Nephron progenitor cell (in vitro differentiated cells): ENCODE measurements at regions not wholly inside any gene's neighbourhood (a gene's known extent, or its start where the extent isn't known, plus 50 kb on each side); places are given as distances from the start of the nearest gene placed in this dataset.

ENCODE experiments used
- DNase-seq: peaks from one replicate; pipeline ENCODE4 v3.0.0; 2021
- H3K27ac Mint-ChIP-seq: 2 replicates; pipeline ENCODE4 v1.8.0; 2021; ENCODE audit warnings: mild to moderate bottlenecking, moderate library complexity, mixed read lengths
- H3K27me3 Mint-ChIP-seq: 2 replicates; pipeline ENCODE4 v1.8.0; 2021; ENCODE audit warnings: mild to moderate bottlenecking, low read depth, mixed read lengths; ENCODE audit not compliant: poor library complexity
- H3K36me3 Mint-ChIP-seq: 2 replicates; pipeline ENCODE4 v1.8.0; 2021; ENCODE audit warnings: low read depth, mixed read lengths
- H3K4me1 Mint-ChIP-seq: 2 replicates; pipeline ENCODE4 v1.8.0; 2021; ENCODE audit warnings: mixed read lengths
- H3K4me3 Mint-ChIP-seq: 2 replicates; pipeline ENCODE4 v1.8.0; 2021; ENCODE audit warnings: mild to moderate bottlenecking, moderate library complexity, mixed read lengths
- H3K9me3 Mint-ChIP-seq: 2 replicates; pipeline ENCODE4 v1.8.0; 2021; ENCODE audit warnings: mild to moderate bottlenecking, moderate library complexity, mixed read lengths
- CTCF ChIP-seq: fragments of 200-600 bp; sonication (generic); IDR thresholded peaks from 2 replicates; pipeline ENCODE4 v1.5.0; 2021; ENCODE audit warnings: antibody characterized with exemption

- H3K4me3 Mint-ChIP-seq = no peak overlapping the region
- no peak overlapping the region for H3K27ac Mint-ChIP-seq
- no peaks in the 10 kb centered on the region for H3K9me3 Mint-ChIP-seq
- no peak for TF ChIP-seq CTCF
- no peaks in the 10 kb centered on the region for H3K36me3 Mint-ChIP-seq
- no peak for DNase-seq
- H3K27me3 Mint-ChIP-seq = no peaks in the 10 kb centered on the region
- no peaks in the 10 kb centered on the region for H3K4me1 Mint-ChIP-seq
These were observed 164.3 kb upstream of the PABPC4L start for GRCh38 chr4:134365852-134366251.

GRCh38 chr4:134364928-134365327 is 163.3 kb upstream of the PABPC4L start:
- no peaks in the 10 kb centered on the region for H3K9me3 Mint-ChIP-seq

GRCh38 chr4:134345244-134345643 is 143.7 kb upstream of the PABPC4L start:
- no peak for DNase-seq
- Mint-ChIP-seq H3K36me3 (no peaks in the 10 kb centered on the region), H3K4me3 (no peak overlapping the region), H3K9me3 (no peaks in the 10 kb centered on the region), H3K27me3 (peaks cover 3% of the 10 kb centered on the region), H3K27ac (no peak overlapping the region), H3K4me1 (no peaks in the 10 kb centered on the region)
- TF ChIP-seq CTCF = no peak

More at GRCh38 chr4:134364928-134365327, 163.3 kb upstream of the PABPC4L start:
- DNase-seq = no peak
- H3K4me1 Mint-ChIP-seq = no peaks in the 10 kb centered on the region
- no peak overlapping the region for H3K27ac Mint-ChIP-seq
- H3K4me3 Mint-ChIP-seq = no peak overlapping the region
- TF ChIP-seq CTCF = no peak
- no peaks in the 10 kb centered on the region for H3K27me3 Mint-ChIP-seq
- no peaks in the 10 kb centered on the region for H3K36me3 Mint-ChIP-seq

- no peaks in the 10 kb centered on the region for H3K4me1 Mint-ChIP-seq
- DNase-seq = no peak
- peaks cover 3% of the 10 kb centered on the region for H3K27me3 Mint-ChIP-seq
- no peaks in the 10 kb centered on the region for H3K36me3 Mint-ChIP-seq
- no peak for TF ChIP-seq CTCF
- H3K4me3 Mint-ChIP-seq = no peak overlapping the region
- no peak overlapping the region for H3K27ac Mint-ChIP-seq
- H3K9me3 Mint-ChIP-seq = no peaks in the 10 kb centered on the region
These were observed 142.1 kb upstream of the PABPC4L start for GRCh38 chr4:134343656-134344055.

GRCh38 chr4:134343081-134343480 is 141.5 kb upstream of the PABPC4L start:
- Mint-ChIP-seq H3K9me3 (no peaks in the 10 kb centered on the region), H3K4me1 (no peaks in the 10 kb centered on the region), H3K4me3 (no peak overlapping the region), H3K27me3 (peaks cover 3% of the 10 kb centered on the region), H3K36me3 (no peaks in the 10 kb centered on the region), H3K27ac (no peak overlapping the region)
- DNase-seq = no peak
- TF ChIP-seq CTCF = no peak

GRCh38 chr4:134337574-134337973 is 136.0 kb upstream of the PABPC4L start:
- H3K36me3 Mint-ChIP-seq = no peaks in the 10 kb centered on the region
- DNase-seq = no peak
- no peak overlapping the region for H3K4me3 Mint-ChIP-seq
- peaks cover 4% of the 10 kb centered on the region for H3K9me3 Mint-ChIP-seq
- no peaks in the 10 kb centered on the region for H3K27me3 Mint-ChIP-seq
- H3K4me1 Mint-ChIP-seq = no peaks in the 10 kb centered on the region
- TF ChIP-seq CTCF = no peak
- no peak overlapping the region for H3K27ac Mint-ChIP-seq
